Thoracic aorta (tissue), 2 donors: ENCODE measurements at regions not wholly inside any gene's neighbourhood (a gene's known extent, or its start where the extent isn't known, plus 50 kb on each side); places are given as distances from the start of the nearest gene placed in this dataset.
"Not testable (repeated sequence)": the region's sequence is repeated elsewhere in the genome, so short reads cannot be mapped to it uniquely, and the experiment has no call there.

Experiments
- ATAC-seq: fragments of 150-250 bp; one replicate; pipeline ENCODE4 v1.8.0; 2017; ENCODE audit warnings: low read depth; ENCODE audit not compliant: insufficient number of reproducible peaks, low FRiP score
- DNase-seq: peaks from one replicate; pipeline ENCODE4 v3.0.0-alpha.2; 2020; ENCODE audit warnings: low spot score
- H3K27ac ChIP-seq, 2 donors: fragments of 200-600 bp; sonication (generic); 1 replicate in 1 of 2; 2 replicates in 1 of 2; pipeline ENCODE4 v1.5.1; 2016; ENCODE audit warnings: mild to moderate bottlenecking in 2 of 2, moderate library complexity in 2 of 2
- H3K27me3 ChIP-seq: fragments of 200-600 bp; sonication (generic); replicated peaks from 2 replicates; pipeline ENCODE4 v1.6.0; 2016; ENCODE audit warnings: mild to moderate bottlenecking; ENCODE audit not compliant: insufficient read depth
- H3K36me3 ChIP-seq: fragments of 200-600 bp; sonication (generic); one replicate; pipeline ENCODE4 v1.5.1; 2016
- H3K4me1 ChIP-seq, 2 donors: fragments of 200-600 bp; sonication (generic); 1 replicate in 1 of 2; 2 replicates in 1 of 2; pipeline versions ENCODE4 v1.5.1 to v1.6.0; 2016; ENCODE audit warnings: low read depth in 2 of 2, mild to moderate bottlenecking in 1 of 2; ENCODE audit not compliant: control insufficient read depth in 1 of 2
- H3K4me3 ChIP-seq: fragments of 200-600 bp; sonication (generic); 2 replicates; pipeline ENCODE4 v1.5.1; 2016; ENCODE audit warnings: mild to moderate bottlenecking
- H3K9me3 ChIP-seq: fragments of 200-600 bp; sonication (generic); 2 replicates; pipeline ENCODE4 v1.5.1; 2016
- CTCF ChIP-seq: fragments of 200-600 bp; sonication (generic); IDR thresholded peaks from one replicate; pipeline ENCODE4 v1.5.1; 2019; ENCODE audit warnings: antibody characterized with exemption

- Histone ChIP-seq H3K9me3 (no peaks in the 10 kb centered on the region), H3K27ac (no peak overlapping the region), H3K27me3 (no peaks in the 10 kb centered on the region), H3K4me3 (no peak overlapping the region), H3K4me1 (no peaks in the 10 kb centered on the region), H3K36me3 (no peaks in the 10 kb centered on the region)
- DNase-seq (no peak), ATAC-seq (no peak)
- TF ChIP-seq CTCF = no peak
Observed at GRCh38 chrX:80929251-80929650, 119.6 kb upstream of the BRWD3 start.

- no peaks in the 10 kb centered on the region for H3K36me3 ChIP-seq
- ATAC-seq (no peak), DNase-seq (no peak)
- H3K9me3 ChIP-seq = no peaks in the 10 kb centered on the region
- H3K4me1 ChIP-seq = no peaks in the 10 kb centered on the region
- H3K27me3 ChIP-seq = no peaks in the 10 kb centered on the region
- no peak overlapping the region for H3K4me3 ChIP-seq
- no peak overlapping the region for H3K27ac ChIP-seq
- TF ChIP-seq CTCF = no peak
Observed at GRCh38 chrX:80917919-80918318, 108.2 kb upstream of the BRWD3 start.

GRCh38 chrX:80912351-80912750 is 102.7 kb upstream of the BRWD3 start:
- not testable (repeated sequence) for H3K27me3 ChIP-seq, H3K4me1 ChIP-seq, ATAC-seq, H3K4me3 ChIP-seq, DNase-seq, H3K36me3 ChIP-seq, H3K9me3 ChIP-seq, H3K27ac ChIP-seq

- H3K9me3 ChIP-seq = no peaks in the 10 kb centered on the region
- ATAC-seq (no peak), DNase-seq (no peak)
- no peaks in the 10 kb centered on the region for H3K27me3 ChIP-seq
- no peaks in the 10 kb centered on the region for H3K36me3 ChIP-seq
- no peak overlapping the region for H3K4me3 ChIP-seq
- no peak overlapping the region for H3K27ac ChIP-seq
- TF ChIP-seq CTCF = no peak
- H3K4me1 ChIP-seq = no peaks in the 10 kb centered on the region
Observed at GRCh38 chrX:80879916-80880315, 70.2 kb upstream of the BRWD3 start.

- DNase-seq = no peak
- no peak for ATAC-seq
Observed at GRCh38 chrX:80879143-80879542, 69.5 kb upstream of the BRWD3 start.

More at GRCh38 chrX:80879143-80879542, 69.5 kb upstream of the BRWD3 start:
- TF ChIP-seq CTCF = no peak
- Histone ChIP-seq H3K36me3 (no peaks in the 10 kb centered on the region), H3K27ac (no peak overlapping the region), H3K4me3 (no peak overlapping the region), H3K9me3 (no peaks in the 10 kb centered on the region), H3K4me1 (no peaks in the 10 kb centered on the region), H3K27me3 (no peaks in the 10 kb centered on the region)
